ENCODE measurements at regions not wholly inside any gene's neighbourhood (a gene's known extent, or its start where the extent isn't known, plus 50 kb on each side); places are given as distances from the start of the nearest gene placed in this dataset.

DNA sequence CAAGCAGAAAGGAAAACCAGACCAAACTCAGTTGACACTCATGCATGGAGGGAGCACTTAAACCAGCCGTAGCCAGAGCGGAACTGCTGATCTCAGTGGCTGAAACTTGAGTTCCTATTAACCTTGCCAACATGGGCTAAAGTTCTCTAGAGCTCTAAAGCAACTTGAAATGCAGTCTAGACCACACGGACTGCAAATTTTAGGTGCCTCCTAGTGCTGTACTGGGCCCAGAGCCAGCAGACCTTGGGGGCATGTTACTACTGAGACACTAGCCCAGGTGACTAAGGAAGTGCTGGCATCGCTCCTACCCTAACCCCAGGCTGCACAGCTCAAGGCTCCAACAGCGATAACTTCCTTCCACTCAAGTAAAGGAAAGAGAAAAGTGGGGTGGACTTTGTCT, 236.5 kb downstream of the AKAIN1 start:
- TF ChIP-seq, protein P1, sequence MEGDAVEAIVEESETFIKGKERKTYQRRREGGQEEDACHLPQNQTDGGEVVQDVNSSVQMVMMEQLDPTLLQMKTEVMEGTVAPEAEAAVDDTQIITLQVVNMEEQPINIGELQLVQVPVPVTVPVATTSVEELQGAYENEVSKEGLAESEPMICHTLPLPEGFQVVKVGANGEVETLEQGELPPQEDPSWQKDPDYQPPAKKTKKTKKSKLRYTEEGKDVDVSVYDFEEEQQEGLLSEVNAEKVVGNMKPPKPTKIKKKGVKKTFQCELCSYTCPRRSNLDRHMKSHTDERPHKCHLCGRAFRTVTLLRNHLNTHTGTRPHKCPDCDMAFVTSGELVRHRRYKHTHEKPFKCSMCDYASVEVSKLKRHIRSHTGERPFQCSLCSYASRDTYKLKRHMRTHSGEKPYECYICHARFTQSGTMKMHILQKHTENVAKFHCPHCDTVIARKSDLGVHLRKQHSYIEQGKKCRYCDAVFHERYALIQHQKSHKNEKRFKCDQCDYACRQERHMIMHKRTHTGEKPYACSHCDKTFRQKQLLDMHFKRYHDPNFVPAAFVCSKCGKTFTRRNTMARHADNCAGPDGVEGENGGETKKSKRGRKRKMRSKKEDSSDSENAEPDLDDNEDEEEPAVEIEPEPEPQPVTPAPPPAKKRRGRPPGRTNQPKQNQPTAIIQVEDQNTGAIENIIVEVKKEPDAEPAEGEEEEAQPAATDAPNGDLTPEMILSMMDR (IDR thresholded peaks at IDR 0.05), result no peak
- TF ChIP-seq POLR2A (IDR thresholded peaks at IDR 0.05), result no peak
